Activated CD4-positive, alpha-beta T cell treated with anti-CD3 and anti-CD28 coated beads, Interleukin-2, amount 50 U/mL, for 24 hours (primary cell): ENCODE measurements at regions not wholly inside any gene's neighbourhood (a gene's known extent, or its start where the extent isn't known, plus 50 kb on each side); places are given as distances from the start of the nearest gene placed in this dataset.

Experiments used
- DNase-seq, 2 donors: peaks; one replicate each; pipeline ENCODE4 v3.0.0-alpha.2; 2020; ENCODE audit warnings: low read depth in 1 of 2, low spot score in 1 of 2

DNA sequence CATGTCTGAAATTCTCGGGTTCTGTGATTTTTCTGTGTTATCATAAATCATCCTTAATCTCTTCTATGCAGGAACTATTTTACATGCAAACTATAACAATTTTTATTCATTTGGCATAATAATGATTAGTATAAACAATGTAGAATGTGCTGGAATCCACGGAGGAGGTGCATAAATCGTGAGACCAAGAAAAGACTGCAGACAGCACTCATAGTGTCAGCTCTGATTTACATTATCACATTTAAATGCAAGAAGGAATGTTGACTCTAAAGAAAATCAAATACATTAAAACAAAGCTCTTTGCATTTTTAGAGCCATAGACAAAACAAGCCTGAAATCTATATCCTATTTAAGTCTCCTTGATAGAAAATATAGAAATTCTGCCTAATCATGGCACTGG, 501.7 kb upstream of the STXBP6 start:
- DNase-seq, result no peak

DNA sequence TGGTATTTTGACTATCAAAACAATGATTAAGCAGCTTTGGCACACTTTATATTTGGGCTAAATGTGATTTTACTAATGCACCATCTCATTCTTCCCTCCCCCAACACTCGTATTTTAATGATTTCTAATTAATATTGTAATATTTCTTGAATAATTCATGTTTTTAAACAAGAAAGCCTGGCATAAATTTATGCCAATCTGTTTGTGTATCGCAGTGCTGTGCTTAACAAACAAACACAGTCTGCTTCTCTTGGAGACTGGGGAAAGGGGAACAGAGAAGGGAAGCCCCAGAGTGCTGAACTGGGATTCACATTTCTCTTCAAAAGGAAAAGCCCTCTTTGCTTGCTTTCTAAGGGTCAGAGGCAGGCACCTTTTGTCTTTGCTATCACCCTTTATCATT, 496.9 kb upstream of the STXBP6 start:
- DNase-seq, result no peak

GRCh38 chr14:25537846-25538455, 488.0 kb upstream of the STXBP6 start:
- DNase-seq, result no peak

DNA sequence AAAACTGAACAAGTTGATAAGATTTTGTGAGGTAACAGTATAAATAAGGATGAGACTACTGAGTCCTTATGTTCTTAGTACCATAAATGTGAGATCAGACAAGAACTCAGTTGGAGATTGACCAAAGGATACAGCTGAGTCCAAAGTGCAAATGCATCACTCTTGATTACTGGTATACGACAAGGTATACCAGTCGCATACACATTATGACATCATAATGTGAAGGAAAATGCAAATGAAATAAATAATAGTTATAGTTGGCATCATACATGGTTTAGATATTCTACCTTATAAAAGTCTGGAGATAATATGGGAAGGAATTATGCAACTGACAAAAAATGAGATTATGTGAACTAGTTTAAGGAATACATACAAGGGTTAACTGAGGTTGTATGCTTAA, 476.3 kb upstream of the STXBP6 start:
- no peak for DNase-seq

GRCh38 chr14:25522926-25523325, 473.0 kb upstream of the STXBP6 start:
- DNase-seq, result no peak

DNA sequence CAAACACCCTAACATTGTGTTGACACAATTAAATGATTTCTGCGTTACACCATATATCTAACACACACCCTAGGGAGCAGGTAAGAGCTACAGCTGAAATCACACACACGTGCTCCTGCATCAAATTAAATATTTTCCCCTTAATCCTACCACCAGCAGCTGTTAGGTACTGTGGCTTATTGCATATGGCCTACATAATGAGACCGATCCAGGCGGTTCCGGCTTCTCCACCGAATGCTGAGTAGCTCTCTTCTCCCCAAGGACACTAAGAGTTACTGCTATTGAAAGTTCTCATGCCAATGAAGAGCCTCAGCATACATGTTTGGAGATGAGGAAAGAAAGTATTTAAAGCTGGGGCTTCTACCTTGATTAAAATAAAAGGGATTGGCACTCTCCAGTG, 472.2 kb upstream of the STXBP6 start:
- no peak for DNase-seq

GRCh38 chr14:25521616-25522015, 471.7 kb upstream of the STXBP6 start:
- no peak for DNase-seq

DNA sequence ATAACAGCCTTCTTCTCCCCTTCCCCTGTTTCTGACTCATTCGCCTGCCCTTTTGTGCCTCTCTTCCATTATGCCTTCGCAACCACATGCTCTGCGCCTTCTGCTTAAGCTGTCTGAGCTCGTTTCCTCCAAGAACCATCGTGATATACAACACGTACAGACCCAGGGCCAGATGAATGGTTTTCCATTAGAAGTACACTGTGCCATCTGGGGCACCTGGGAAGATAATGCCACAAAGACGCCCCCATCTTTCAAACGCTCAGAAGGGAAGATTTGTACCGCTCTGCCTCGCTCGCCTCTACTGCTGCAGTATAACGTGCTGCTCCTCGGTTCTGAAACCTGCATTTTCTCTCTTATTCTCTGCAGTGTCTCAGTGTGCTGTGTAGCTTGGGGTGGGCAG, 470.9 kb upstream of the STXBP6 start:
- no peak for DNase-seq

- DNase-seq, result no peak
Observed at GRCh38 chr14:25518364-25518763, 468.4 kb upstream of the STXBP6 start.

- no peak for DNase-seq
Observed at GRCh38 chr14:25516838-25517237, 466.9 kb upstream of the STXBP6 start.

DNA sequence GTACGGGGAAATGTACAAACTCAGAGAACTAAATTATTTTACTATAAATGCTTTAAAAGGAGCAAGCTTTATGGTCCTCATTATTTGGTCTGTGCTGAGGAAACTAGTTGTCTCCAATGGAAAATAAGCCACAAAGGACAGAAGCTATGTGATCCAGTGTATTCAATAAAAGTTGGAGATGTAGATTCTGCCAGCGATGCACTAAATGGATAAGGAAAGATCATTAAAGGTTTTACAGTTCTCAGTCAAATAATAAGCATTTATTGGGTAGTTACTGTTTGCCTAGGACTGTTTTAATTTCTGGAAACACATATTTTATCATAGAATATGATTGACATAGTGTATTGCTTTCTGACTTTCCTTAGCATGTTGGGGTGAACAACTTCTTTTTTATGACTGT, 458.9 kb upstream of the STXBP6 start:
- no peak for DNase-seq

DNA sequence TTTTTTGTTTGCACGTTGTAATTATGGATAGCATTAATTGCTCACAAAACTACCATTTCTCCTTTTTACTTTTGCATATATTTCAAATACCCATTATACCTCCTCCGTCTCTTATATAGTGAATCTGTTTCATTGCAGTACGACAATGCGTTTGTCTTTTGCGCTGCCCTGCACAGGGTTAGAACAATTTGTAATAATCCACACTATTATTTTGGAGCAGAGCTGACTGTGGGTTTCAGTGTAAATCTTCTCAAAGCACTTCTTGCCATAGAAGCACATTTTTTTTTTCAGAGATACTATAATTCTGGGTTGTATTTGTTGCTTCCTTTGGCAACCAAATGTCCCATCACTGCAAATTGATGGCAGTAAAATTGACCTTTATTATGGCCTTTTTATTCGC, 451.8 kb upstream of the STXBP6 start:
- no peak for DNase-seq

GRCh38 chr14:25488961-25489360, 439.0 kb upstream of the STXBP6 start:
- DNase-seq, result no peak

GRCh38 chr14:25485381-25485780, 435.4 kb upstream of the STXBP6 start:
- no peak for DNase-seq

DNA sequence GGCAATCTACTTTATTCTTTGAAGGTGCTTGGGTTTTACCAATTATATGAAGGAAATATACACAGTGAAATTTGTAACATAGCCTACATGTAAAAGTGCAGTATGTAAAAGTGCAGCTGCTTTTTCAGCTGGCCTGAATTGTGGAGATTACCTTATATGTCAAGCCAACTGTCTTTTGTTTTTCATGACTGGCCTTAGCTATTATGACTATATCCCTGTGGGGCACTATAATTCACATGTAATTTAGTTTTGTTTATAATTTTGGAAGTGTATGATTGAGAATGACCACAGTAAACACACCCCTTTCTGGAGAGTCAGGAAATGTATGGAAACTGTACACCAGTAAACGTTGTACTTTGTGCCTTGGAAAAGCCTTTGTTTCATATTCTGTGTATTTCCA, 435.0 kb upstream of the STXBP6 start:
- no peak for DNase-seq

- DNase-seq, result no peak
Observed at GRCh38 chr14:25484235-25484634, 434.3 kb upstream of the STXBP6 start.

DNA sequence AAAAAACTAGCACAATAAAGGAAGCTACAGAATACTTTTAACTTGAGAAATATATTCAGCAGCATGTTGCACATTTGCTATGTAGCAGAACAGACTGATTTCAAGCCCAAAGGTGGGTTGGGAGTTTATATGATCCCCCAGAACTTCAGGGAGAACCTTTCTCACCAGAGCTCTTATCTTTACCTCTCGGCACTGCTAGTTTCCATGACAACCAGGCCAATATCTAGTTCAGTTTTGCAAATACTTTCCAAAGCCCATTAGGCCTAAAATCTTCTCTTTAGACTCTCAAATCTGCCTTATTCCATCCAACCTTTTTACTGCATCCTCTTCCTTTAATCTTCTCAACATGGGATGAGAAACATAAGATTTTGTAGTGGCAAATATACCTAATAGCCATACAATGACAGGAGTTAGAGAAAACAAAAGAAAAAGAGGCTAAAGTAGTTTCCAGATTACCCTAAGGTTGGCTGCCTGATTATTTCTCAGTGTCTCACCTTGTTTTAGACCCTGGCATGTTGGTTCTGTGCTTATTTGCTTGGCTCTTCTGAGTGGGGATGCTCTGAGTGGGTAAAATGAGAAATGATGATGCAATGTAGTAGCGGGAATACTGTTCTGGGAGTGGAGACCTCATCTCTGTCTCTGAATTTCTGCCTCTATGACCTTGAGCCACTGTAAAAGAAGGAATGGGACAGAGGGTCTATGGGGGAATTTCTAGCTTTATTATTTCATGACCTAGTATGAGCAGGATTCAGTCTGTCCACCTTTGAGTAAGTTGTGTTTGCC, 427.6 kb upstream of the STXBP6 start:
- DNase-seq, result no peak

DNA sequence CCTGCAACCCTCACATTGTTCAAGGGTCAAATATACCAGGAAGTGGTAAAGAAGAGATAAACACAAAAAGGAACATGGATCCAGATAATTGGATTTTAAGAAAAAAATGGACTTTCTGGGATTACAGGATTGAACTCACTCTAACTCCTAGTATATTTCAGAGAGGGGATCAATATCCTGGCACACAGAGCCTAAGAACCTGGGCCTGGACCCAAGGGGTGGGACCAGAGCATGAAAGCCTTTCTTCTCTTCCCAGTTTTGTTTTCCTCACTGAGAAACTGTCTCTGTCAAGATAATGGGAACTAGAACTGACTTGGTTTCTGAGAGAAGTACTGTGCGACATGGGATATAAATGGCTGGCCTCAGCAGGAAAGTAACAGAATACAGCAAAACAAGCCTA, 422.8 kb upstream of the STXBP6 start:
- no peak for DNase-seq

GRCh38 chr14:25464772-25465171, 414.8 kb upstream of the STXBP6 start:
- no peak for DNase-seq

- no peak for DNase-seq
Observed at GRCh38 chr14:25464078-25464477, 414.1 kb upstream of the STXBP6 start.

DNA sequence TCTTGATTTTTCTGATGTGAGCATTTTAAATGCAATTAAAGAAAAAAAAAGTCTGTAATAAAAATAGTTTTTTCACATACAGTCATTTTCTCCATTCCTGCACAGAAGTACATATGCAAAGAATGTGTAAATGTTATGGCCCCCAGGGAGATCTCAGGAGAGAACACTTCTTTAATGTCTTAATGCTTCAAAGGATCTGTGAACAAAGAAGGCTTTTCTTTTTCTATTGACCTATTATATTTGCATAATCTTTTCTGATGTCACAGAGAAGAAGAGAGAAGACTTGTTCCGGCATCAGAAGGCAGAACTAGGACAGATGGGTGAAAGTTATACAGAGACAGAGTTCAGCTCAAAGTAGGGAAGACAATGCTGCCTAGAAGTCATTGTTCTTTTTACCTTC, 413.5 kb upstream of the STXBP6 start:
- DNase-seq, result no peak

- no peak for DNase-seq
Observed at GRCh38 chr14:25461780-25462179, 411.8 kb upstream of the STXBP6 start.

GRCh38 chr14:25444381-25444780, 394.4 kb upstream of the STXBP6 start:
- DNase-seq, result no peak
